ENCODE measurements at regions not wholly inside any gene's neighbourhood (a gene's known extent, or its start where the extent isn't known, plus 50 kb on each side); places are given as distances from the start of the nearest gene placed in this dataset.

- TF ChIP-seq POLR2A (IDR thresholded peaks at IDR 0.05) (no peak), CTCF (IDR thresholded peaks at IDR 0.05) (no peak)
Measured at GRCh38 chr10:8596929-8597472, 542.5 kb downstream of the GATA3 start.
